ENCODE measurements at regions not wholly inside any gene's neighbourhood (a gene's known extent, or its start where the extent isn't known, plus 50 kb on each side); places are given as distances from the start of the nearest gene placed in this dataset.

DNA sequence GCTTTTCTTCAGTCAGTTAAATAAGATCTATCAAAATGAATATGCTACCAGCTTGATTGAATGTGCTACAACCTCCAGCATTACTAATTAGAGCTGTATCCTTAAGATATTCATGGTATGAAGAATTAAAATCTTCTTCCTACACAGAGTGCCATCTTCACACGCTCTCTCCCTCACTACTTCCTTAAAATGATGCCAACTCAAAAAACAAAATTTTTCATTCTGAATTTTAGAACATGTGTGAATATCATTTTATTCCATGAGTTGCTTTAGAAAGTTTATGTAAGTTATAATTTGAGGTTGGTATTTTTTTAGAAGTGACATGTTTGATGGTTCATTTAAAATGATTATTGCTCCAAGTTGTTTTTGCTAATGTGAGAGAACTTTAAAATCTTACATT lies 407.5 kb upstream of the CELF2 start:
- Mint-ChIP-seq H3K27me3 (no peaks in the 10 kb centered on the region), H3K4me3 (no peak overlapping the region), H3K9me3 (peaks cover 2% of the 10 kb centered on the region), H3K4me1 (ENCODE audit: low read depth) (no peaks in the 10 kb centered on the region), H3K27ac (no peak overlapping the region), H3K36me3 (ENCODE audit: low read depth) (no peaks in the 10 kb centered on the region)
- TF ChIP-seq CTCF (IDR thresholded peaks at IDR 0.05), result no peak
- no peak for DNase-seq
- no peak for ATAC-seq
- ChIA-PET POLR2A (no interaction called here), CTCF (no interaction called here)
- intact Hi-C loops (cut with micrococcal nuclease), result no loop called here

DNA sequence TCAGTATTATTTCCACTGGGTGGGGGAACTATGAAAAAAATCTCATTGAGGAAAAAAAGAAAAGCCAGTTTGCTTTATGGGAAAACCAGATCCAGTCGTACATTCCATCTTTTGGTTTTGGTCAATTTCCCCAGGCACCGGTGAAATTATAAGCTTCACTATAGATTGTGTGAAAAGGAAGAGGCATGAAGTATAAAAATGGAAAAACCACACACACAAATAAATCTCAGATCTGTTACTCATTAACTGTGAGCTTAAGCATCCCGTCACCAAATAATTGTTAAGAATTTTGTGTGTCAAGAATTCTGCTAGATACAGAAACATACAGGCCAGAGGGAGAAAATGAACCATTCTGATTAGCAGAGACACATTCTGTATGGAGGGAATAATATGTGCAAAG lies 405.5 kb upstream of the CELF2 start:
- TF ChIP-seq CTCF (IDR thresholded peaks at IDR 0.05), result no peak
- no peak overlapping the region for H3K27ac Mint-ChIP-seq
- no peak for DNase-seq
- no peaks in the 10 kb centered on the region for H3K9me3 Mint-ChIP-seq
- POLR2A ChIA-PET, result no interaction called here
- intact Hi-C loops (cut with micrococcal nuclease), result no loop called here
- peaks cover 2% of the 10 kb centered on the region for H3K27me3 Mint-ChIP-seq
- no peaks in the 10 kb centered on the region for H3K4me1 Mint-ChIP-seq (ENCODE audit: low read depth)
- H3K36me3 Mint-ChIP-seq (ENCODE audit: low read depth), result no peaks in the 10 kb centered on the region
- no peak for ATAC-seq
- no peak overlapping the region for H3K4me3 Mint-ChIP-seq
- CTCF ChIA-PET, result no interaction called here

DNA sequence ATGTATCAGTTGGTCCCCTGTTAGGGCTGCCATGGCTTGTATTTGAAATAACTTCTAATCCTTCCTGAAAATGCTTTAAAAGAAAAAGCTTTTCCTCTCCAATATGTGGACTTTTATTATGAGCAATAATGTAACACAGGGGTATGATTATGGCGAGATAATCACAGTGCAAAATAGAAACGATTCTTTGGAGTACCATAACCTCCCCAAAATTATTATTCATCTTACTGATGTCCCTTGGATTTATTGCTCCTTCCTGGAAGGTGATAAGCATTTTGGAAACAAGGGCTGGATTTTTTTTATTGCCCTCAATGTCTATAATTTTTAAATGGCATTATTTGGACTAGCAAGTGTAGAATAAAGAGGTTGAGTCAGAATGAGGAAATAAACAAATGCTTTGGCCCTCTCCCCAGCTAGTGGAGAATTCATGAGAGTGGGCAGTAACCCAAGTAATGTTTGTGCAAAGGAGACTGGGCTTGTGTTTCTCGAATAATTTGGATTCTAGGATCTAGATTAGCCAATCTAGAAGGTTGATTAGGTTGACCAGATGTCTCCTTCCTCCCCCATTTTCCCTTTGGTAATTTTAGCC lies 403.9 kb upstream of the CELF2 start:
- ATAC-seq (no peak), DNase-seq (no peak)
- intact Hi-C loops (cut with micrococcal nuclease), result no loop called here
- H3K36me3 Mint-ChIP-seq (ENCODE audit: low read depth), result no peaks in the 10 kb centered on the region
- TF ChIP-seq CTCF (IDR thresholded peaks at IDR 0.05), result no peak
- no peaks in the 10 kb centered on the region for H3K4me1 Mint-ChIP-seq (ENCODE audit: low read depth)
- CTCF ChIA-PET, result no interaction called here
- H3K27ac Mint-ChIP-seq, result no peak overlapping the region
- POLR2A ChIA-PET, result no interaction called here
- H3K9me3 Mint-ChIP-seq, result no peaks in the 10 kb centered on the region
- peaks cover 4% of the 10 kb centered on the region for H3K27me3 Mint-ChIP-seq
- H3K4me3 Mint-ChIP-seq, result no peak overlapping the region

GRCh38 chr10:10617686-10618085 lies 400.0 kb upstream of the CELF2 start:
- no peaks in the 10 kb centered on the region for H3K36me3 Mint-ChIP-seq (ENCODE audit: low read depth)
- ChIA-PET POLR2A (no interaction called here), CTCF (no interaction called here)
- H3K27me3 Mint-ChIP-seq, result peaks cover 4% of the 10 kb centered on the region
- no peak for TF ChIP-seq CTCF (IDR thresholded peaks at IDR 0.05)
- no peaks in the 10 kb centered on the region for H3K4me1 Mint-ChIP-seq (ENCODE audit: low read depth)
- no peak overlapping the region for H3K4me3 Mint-ChIP-seq
- no peak overlapping the region for H3K27ac Mint-ChIP-seq
- intact Hi-C loops (cut with micrococcal nuclease), result no loop called here
- H3K9me3 Mint-ChIP-seq, result no peaks in the 10 kb centered on the region
- DNase-seq (no peak), ATAC-seq (no peak)

GRCh38 chr10:10618139-10618538 lies 399.5 kb upstream of the CELF2 start:
- H3K4me1 Mint-ChIP-seq (ENCODE audit: low read depth), result no peaks in the 10 kb centered on the region
- no peak for TF ChIP-seq CTCF (IDR thresholded peaks at IDR 0.05)
- intact Hi-C loops (cut with micrococcal nuclease), result no loop called here
- no peak for ATAC-seq
- no peak for DNase-seq
- peaks cover 4% of the 10 kb centered on the region for H3K27me3 Mint-ChIP-seq
- POLR2A ChIA-PET, result no interaction called here
- no peaks in the 10 kb centered on the region for H3K36me3 Mint-ChIP-seq (ENCODE audit: low read depth)
- CTCF ChIA-PET, result no interaction called here
- H3K9me3 Mint-ChIP-seq, result no peaks in the 10 kb centered on the region
- H3K27ac Mint-ChIP-seq, result no peak overlapping the region
- no peak overlapping the region for H3K4me3 Mint-ChIP-seq

All from activated CD8-positive, alpha-beta T cell treated with anti-CD3 and anti-CD28 coated beads for 36 hours (primary cell).